Thyroid gland (tissue), 4 donors: ENCODE measurements at regions not wholly inside any gene's neighbourhood (a gene's known extent, or its start where the extent isn't known, plus 50 kb on each side); places are given as distances from the start of the nearest gene placed in this dataset.

Experiments used
- DNase-seq, 2 donors: peaks; one replicate each; pipeline ENCODE4 v3.0.0-alpha.2; 2019
- H3K27ac ChIP-seq, 3 donors: fragments of 200-600 bp; sonication (generic); 1 replicate in 2 of 3; 2 replicates in 1 of 3; pipeline ENCODE4 v1.5.1; 2016 to 2019; ENCODE audit warnings: mild to moderate bottlenecking in 1 of 3, moderate library complexity in 1 of 3
- H3K27me3 ChIP-seq: fragments of 200-600 bp; sonication (generic); one replicate; pipeline ENCODE4 v1.5.1; 2019
- H3K36me3 ChIP-seq, 2 donors: fragments of 200-600 bp; sonication (generic); one replicate each; pipeline ENCODE4 v1.5.1; 2016 to 2019
- H3K4me1 ChIP-seq, 2 donors: fragments of 200-600 bp; sonication (generic); one replicate each; pipeline ENCODE4 v1.5.1; 2017 to 2019
- H3K4me3 ChIP-seq, 3 donors: fragments of 200-600 bp; sonication (generic); replicated peaks in 1 of 3; 1 replicate in 2 of 3; 2 replicates in 1 of 3; pipeline ENCODE4 v1.5.1; 2016; ENCODE audit warnings: mild to moderate bottlenecking in 1 of 3
- H3K9me3 ChIP-seq: fragments of 200-600 bp; sonication (generic); one replicate; pipeline ENCODE4 v1.5.1; 2017
- CTCF ChIP-seq, 6 experiments: fragments of 200-600 bp in 3 of 6; fragments of 450-650 bp in 3 of 6; sonication (generic) in 3 of 6; IDR thresholded peaks; one replicate each; pipeline ENCODE4 v1.5.1; 2016 to 2019; ENCODE audit warnings: antibody characterized with exemption in 6 of 6, mild to moderate bottlenecking in 2 of 6, inconsistent platforms in 1 of 6, moderate library complexity in 1 of 6
- POLR2A ChIP-seq, 2 donors: fragments of 450-650 bp; IDR thresholded peaks; one replicate each; pipeline ENCODE4 v1.6.1; 2017; ENCODE audit warnings: antibody characterized with exemption in 2 of 2, mild to moderate bottlenecking in 2 of 2, moderate library complexity in 1 of 2
- whole genome bisulfite sequencing, 2 donors: methylation state at CpG; one replicate each; pipeline ENCODE4 v1.1.5; 2017; 5-methylcytosine and 5-hydroxymethylcytosine counted together
- intact Hi-C: fragments of 100-400 bp; cut with DNase I; formaldehyde crosslinking; loops from one replicate; pipeline ENCODE4 v1.15.1; 2023

- Histone ChIP-seq H3K9me3 (no peaks in the 10 kb centered on the region), H3K4me1 (peaks cover 18 to 20% of the 10 kb centered on the region in 2 donors), H3K27ac (peak overlapping the region; percentile 30 to 60 (median 50)), H3K36me3 (no peaks in the 10 kb centered on the region), H3K4me3 (no peak overlapping the region), H3K27me3 (no peaks in the 10 kb centered on the region)
- WGBS, 2 donors: 72 to 93% methylated on average over 3 to 5 of the region's 5 CpGs
- DNase-seq: no peak
- TF ChIP-seq CTCF (IDR thresholded peaks at IDR 0.05): peak in 2 of 6 experiments; percentile 31 to 34
- TF ChIP-seq POLR2A (IDR thresholded peaks at IDR 0.05): no peak
- intact Hi-C loops: no loop called here
Measured at GRCh38 chr20:50267866-50268219, 77.2 kb downstream of the CEBPB start.

- H3K27ac ChIP-seq: no peak overlapping the region
- no peak overlapping the region for H3K4me3 ChIP-seq
- H3K9me3 ChIP-seq: no peaks in the 10 kb centered on the region
- no peak for TF ChIP-seq CTCF (IDR thresholded peaks at IDR 0.05)
- TF ChIP-seq POLR2A (IDR thresholded peaks at IDR 0.05): no peak
- no peaks in the 10 kb centered on the region for H3K36me3 ChIP-seq
- no peaks in the 10 kb centered on the region for H3K27me3 ChIP-seq
- DNase-seq: no peak
- WGBS, 2 donors: 87 to 90% methylated on average over 16 to 20 of the region's 20 CpGs
- intact Hi-C loops: no loop called here
- H3K4me1 ChIP-seq: peaks cover 18 to 28% of the 10 kb centered on the region in 2 donors
Measured at GRCh38 chr20:50269091-50270033, 78.7 kb downstream of the CEBPB start.

DNA sequence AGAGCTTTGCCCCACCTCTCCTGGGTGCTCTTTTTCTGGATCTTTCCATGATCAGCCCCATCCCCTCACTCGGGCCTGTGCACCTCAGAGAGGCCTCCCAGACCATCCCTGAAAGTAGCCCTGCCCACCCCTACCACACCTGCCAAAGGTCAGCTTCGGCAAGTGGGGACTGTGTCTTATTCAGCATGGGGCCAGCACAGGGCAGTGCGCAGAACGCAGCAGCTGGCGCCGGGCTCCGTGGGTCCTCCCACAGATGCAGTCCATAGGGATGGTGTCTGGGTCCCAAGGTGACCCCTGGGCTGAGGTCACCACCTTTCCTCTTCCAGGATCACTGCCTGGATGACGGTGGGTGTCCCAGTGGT lies 79.4 kb downstream of the CEBPB start:
- no peak for DNase-seq

GRCh38 chr20:50270569-50270968 lies 79.9 kb downstream of the CEBPB start:
- H3K27ac ChIP-seq: no peak overlapping the region
- no peak for TF ChIP-seq CTCF (IDR thresholded peaks at IDR 0.05)
- no peak for TF ChIP-seq POLR2A (IDR thresholded peaks at IDR 0.05)
- 81 to 91% methylated on average over 16 to 19 of the region's 19 CpGs for WGBS, 2 donors

More for the DNA sequence above, 79.4 kb downstream of the CEBPB start:
- no peak overlapping the region for H3K4me3 ChIP-seq
- no peaks in the 10 kb centered on the region for H3K27me3 ChIP-seq
- no peaks in the 10 kb centered on the region for H3K36me3 ChIP-seq
- intact Hi-C loops: no loop called here
- WGBS, 2 donors: 97 to 98% methylated on average over 3 to 8 of the region's 8 CpGs
- no peaks in the 10 kb centered on the region for H3K9me3 ChIP-seq
- H3K4me1 ChIP-seq: peaks cover 18 to 28% of the 10 kb centered on the region in 2 donors
- no peak for TF ChIP-seq POLR2A (IDR thresholded peaks at IDR 0.05)
- TF ChIP-seq CTCF (IDR thresholded peaks at IDR 0.05): no peak
- H3K27ac ChIP-seq: no peak overlapping the region

DNA sequence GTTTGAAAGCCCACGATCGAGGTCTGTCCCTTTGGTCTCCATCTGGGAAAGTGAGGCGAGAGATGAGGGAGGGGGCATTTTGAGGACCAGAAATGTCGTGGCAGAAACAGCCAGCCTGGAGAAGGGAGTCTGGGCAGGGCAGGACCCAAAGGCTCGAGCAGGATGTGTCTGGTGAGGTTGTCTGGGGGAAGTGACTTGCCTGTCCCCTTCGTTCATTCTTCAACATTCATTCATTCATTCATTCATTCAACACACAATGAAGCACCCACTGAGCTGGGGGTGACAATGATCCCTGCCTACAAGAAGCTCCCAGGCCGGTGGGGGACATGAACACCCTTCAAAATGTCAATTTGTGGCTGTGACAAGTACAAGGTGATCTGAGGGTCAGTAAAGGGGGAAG lies 80.5 kb downstream of the CEBPB start:
- DNase-seq: no peak
- no peak overlapping the region for H3K27ac ChIP-seq
- no peaks in the 10 kb centered on the region for H3K36me3 ChIP-seq
- H3K9me3 ChIP-seq: no peaks in the 10 kb centered on the region
- TF ChIP-seq POLR2A (IDR thresholded peaks at IDR 0.05) (no peak), CTCF (IDR thresholded peaks at IDR 0.05) (no peak)
- intact Hi-C loops: no loop called here
- peaks cover 24 to 37% of the 10 kb centered on the region in 2 donors for H3K4me1 ChIP-seq
- no peaks in the 10 kb centered on the region for H3K27me3 ChIP-seq
- WGBS, 2 donors: 84 to 89% methylated on average over 7 of the region's 7 CpGs
- H3K4me3 ChIP-seq: no peak overlapping the region

More at GRCh38 chr20:50270569-50270968, 79.9 kb downstream of the CEBPB start:
- intact Hi-C loops: no loop called here
- Histone ChIP-seq H3K36me3 (no peaks in the 10 kb centered on the region), H3K9me3 (no peaks in the 10 kb centered on the region), H3K4me1 (peaks cover 18 to 31% of the 10 kb centered on the region in 2 donors), H3K4me3 (no peak overlapping the region), H3K27me3 (no peaks in the 10 kb centered on the region)
- no peak for DNase-seq
